GM18511 (cell line): ENCODE measurements at regions not wholly inside any gene's neighbourhood (a gene's known extent, or its start where the extent isn't known, plus 50 kb on each side); places are given as distances from the start of the nearest gene placed in this dataset.
"Not testable (repeated sequence)": the region's sequence is repeated elsewhere in the genome, so short reads cannot be mapped to it uniquely, and the experiment has no call there.

Source experiments
- ATAC-seq: cut with Tn5 transposase; IDR thresholded peaks from one replicate; pipeline ENCODE4 v1.9.1; 2021; ENCODE audit warnings: mild to moderate bottlenecking, moderate library complexity; ENCODE audit not compliant: unreplicated experiment

GRCh38 chr5:6112538-6112937, 265.8 kb downstream of the MED10 start:
- no peak for ATAC-seq

- no peak for ATAC-seq
Observed at GRCh38 chr5:6112125-6112524, 266.2 kb downstream of the MED10 start.

GRCh38 chr5:6111131-6111530, 267.2 kb downstream of the MED10 start:
- ATAC-seq, result no peak

GRCh38 chr5:6110441-6111005, 267.8 kb downstream of the MED10 start:
- ATAC-seq, result no peak

GRCh38 chr5:6108981-6109825, 269.1 kb downstream of the MED10 start:
- ATAC-seq, result no peak

- no peak for ATAC-seq
Observed at GRCh38 chr5:6108540-6108848, 269.9 kb downstream of the MED10 start.

- no peak for ATAC-seq
Observed at GRCh38 chr5:6107675-6108539, 270.4 kb downstream of the MED10 start.

- ATAC-seq, result no peak
Observed at GRCh38 chr5:6106756-6107155, 271.6 kb downstream of the MED10 start.

- no peak for ATAC-seq
Observed at GRCh38 chr5:6105320-6105719, 273.0 kb downstream of the MED10 start.

GRCh38 chr5:6096101-6096500, 282.2 kb downstream of the MED10 start:
- no peak for ATAC-seq

- ATAC-seq, result not testable (repeated sequence)
Observed at GRCh38 chr5:6094180-6094579, 284.2 kb downstream of the MED10 start.

GRCh38 chr5:6090838-6091237, 287.5 kb downstream of the MED10 start:
- no peak for ATAC-seq

- ATAC-seq, result no peak
Observed at GRCh38 chr5:6090079-6090654, 288.2 kb downstream of the MED10 start.

GRCh38 chr5:6088706-6089105, 289.6 kb downstream of the MED10 start:
- no peak for ATAC-seq

GRCh38 chr5:6087576-6087975, 290.8 kb downstream of the MED10 start:
- ATAC-seq, result no peak

GRCh38 chr5:6086871-6087270, 291.5 kb downstream of the MED10 start:
- ATAC-seq, result no peak

- ATAC-seq, result no peak
Observed at GRCh38 chr5:6085341-6085860, 292.9 kb downstream of the MED10 start.

- ATAC-seq, result no peak
Observed at GRCh38 chr5:6084836-6085235, 293.5 kb downstream of the MED10 start.

GRCh38 chr5:6084376-6084775, 294.0 kb downstream of the MED10 start:
- no peak for ATAC-seq

GRCh38 chr5:6083311-6083978, 294.9 kb downstream of the MED10 start:
- no peak for ATAC-seq

- no peak for ATAC-seq
Observed at GRCh38 chr5:6082685-6083084, 295.7 kb downstream of the MED10 start.
